HEK293T (cell line): ENCODE measurements at regions not wholly inside any gene's neighbourhood (a gene's known extent, or its start where the extent isn't known, plus 50 kb on each side); places are given as distances from the start of the nearest gene placed in this dataset.

Experiments
- CTCF ChIA-PET: fragments of 350-600 bp; formaldehyde crosslinking; extraction: SDS; loops from one replicate; lab custom pipeline; 2021; ENCODE audit warnings: antibody characterized with exemption, inconsistent platforms; lab: Yijun Ruan, JAX
- POLR2A ChIA-PET: fragments of 350-600 bp; formaldehyde crosslinking; extraction: SDS; loops from one replicate; lab custom pipeline; 2020; ENCODE audit warnings: antibody characterized with exemption, inconsistent platforms; lab: Yijun Ruan, JAX
- DNase-seq: peaks from one replicate; pipeline ENCODE4 v3.0.0; 2012; ENCODE audit warnings: mixed read lengths; ENCODE audit errors: extremely low spot score
- ARNT ChIP-seq: fragments of 450-650 bp; IDR thresholded peaks from 2 replicates; pipeline ENCODE4 v1.6.1; 2017; ENCODE audit warnings: mild to moderate bottlenecking
- BHLHE40 ChIP-seq: fragments of 450-650 bp; IDR thresholded peaks from 2 replicates; pipeline ENCODE4 v1.6.1; 2016; ENCODE audit warnings: mild to moderate bottlenecking, moderate library complexity, borderline replicate concordance
- CTBP1 ChIP-seq: fragments of 450-650 bp; IDR thresholded peaks from 2 replicates; pipeline ENCODE4 v1.6.1; 2016; ENCODE audit warnings: borderline replicate concordance
- ELF4 ChIP-seq: fragments of 450-650 bp; IDR thresholded peaks from 2 replicates; pipeline ENCODE4 v1.6.1; 2017; ENCODE audit warnings: antibody characterized with exemption
- FOXA1 ChIP-seq: fragments of 450-650 bp; IDR thresholded peaks from 2 replicates; pipeline ENCODE4 v1.6.1; 2016; ENCODE audit warnings: mild to moderate bottlenecking
- FOXK2 ChIP-seq: fragments of 450-650 bp; IDR thresholded peaks from 2 replicates; pipeline ENCODE4 v1.6.1; 2016; ENCODE audit warnings: mild to moderate bottlenecking
- FOXM1 ChIP-seq: fragments of 450-650 bp; IDR thresholded peaks from 2 replicates; pipeline ENCODE4 v1.6.1; 2017; ENCODE audit warnings: mild to moderate bottlenecking, borderline replicate concordance
- HDGF ChIP-seq: fragments of 450-650 bp; IDR thresholded peaks from 2 replicates; pipeline ENCODE4 v1.6.1; 2017; ENCODE audit warnings: antibody characterized with exemption, borderline replicate concordance
- L3MBTL2 ChIP-seq: fragments of 450-650 bp; conservative IDR thresholded peaks from 2 replicates; pipeline ENCODE4 v1.6.1; 2016; ENCODE audit warnings: mild to moderate bottlenecking
- LEF1 ChIP-seq: fragments of 450-650 bp; IDR thresholded peaks from 2 replicates; pipeline ENCODE4 v1.6.1; 2017; ENCODE audit warnings: mild to moderate bottlenecking, borderline replicate concordance
- NFRKB ChIP-seq: fragments of 450-650 bp; IDR thresholded peaks from 2 replicates; pipeline ENCODE4 v1.6.1; 2016; ENCODE audit warnings: mild to moderate bottlenecking, moderate library complexity
- SP1 ChIP-seq: fragments of 450-650 bp; IDR thresholded peaks from 2 replicates; pipeline ENCODE4 v1.6.1; 2017
- SUZ12 ChIP-seq: fragments of 450-650 bp; IDR thresholded peaks from 2 replicates; pipeline ENCODE4 v1.6.1; 2016; ENCODE audit warnings: mild to moderate bottlenecking
- TARDBP ChIP-seq: fragments of 450-650 bp; IDR thresholded peaks from 2 replicates; pipeline ENCODE4 v1.6.1; 2016
- ZNF384 ChIP-seq: fragments of 450-650 bp; IDR thresholded peaks from 2 replicates; pipeline ENCODE4 v1.6.1; 2016
- TF ChIP-seq, protein P1 (sequence below): fragments of 450-650 bp; IDR thresholded peaks from 2 replicates; pipeline ENCODE4 v1.6.1; 2016

GRCh38 chr9:34887841-34888240 lies 70.2 kb upstream of the PHF24 start:
- DNase-seq: no peak
- TF ChIP-seq, protein P1, sequence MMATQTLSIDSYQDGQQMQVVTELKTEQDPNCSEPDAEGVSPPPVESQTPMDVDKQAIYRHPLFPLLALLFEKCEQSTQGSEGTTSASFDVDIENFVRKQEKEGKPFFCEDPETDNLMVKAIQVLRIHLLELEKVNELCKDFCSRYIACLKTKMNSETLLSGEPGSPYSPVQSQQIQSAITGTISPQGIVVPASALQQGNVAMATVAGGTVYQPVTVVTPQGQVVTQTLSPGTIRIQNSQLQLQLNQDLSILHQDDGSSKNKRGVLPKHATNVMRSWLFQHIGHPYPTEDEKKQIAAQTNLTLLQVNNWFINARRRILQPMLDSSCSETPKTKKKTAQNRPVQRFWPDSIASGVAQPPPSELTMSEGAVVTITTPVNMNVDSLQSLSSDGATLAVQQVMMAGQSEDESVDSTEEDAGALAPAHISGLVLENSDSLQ: no peak
- TF ChIP-seq SUZ12: no peak
- TF ChIP-seq BHLHE40: no peak
- no peak for TF ChIP-seq FOXA1
- no peak for TF ChIP-seq ELF4
- ChIA-PET POLR2A (no interaction called here), CTCF (no interaction called here)

DNA sequence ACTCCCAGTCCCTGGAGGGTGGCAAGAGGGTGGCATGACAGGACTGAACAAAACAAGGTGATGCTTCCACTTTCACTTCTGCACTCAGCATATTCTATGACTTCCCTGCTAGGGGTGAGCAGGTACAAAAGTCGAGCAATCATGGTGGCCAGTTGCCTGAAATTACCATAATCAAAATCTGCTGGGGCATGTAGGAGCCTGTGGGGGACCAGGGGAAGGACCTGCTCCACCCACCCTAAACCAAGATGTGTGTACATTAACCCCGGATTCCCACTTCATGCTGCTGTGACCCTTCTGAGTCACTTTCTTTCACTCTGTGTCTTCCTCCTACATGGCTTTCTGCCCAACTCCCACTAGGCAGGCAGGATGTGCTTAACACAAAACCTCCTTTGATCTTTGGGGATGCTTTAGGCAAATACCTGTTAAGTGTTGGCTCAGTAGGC lies 73.3 kb upstream of the PHF24 start:
- TF ChIP-seq FOXA1: no peak
- TF ChIP-seq FOXM1: no peak
- no peak for TF ChIP-seq TARDBP
- no peak for TF ChIP-seq BHLHE40
- TF ChIP-seq FOXK2: no peak
- no peak for TF ChIP-seq L3MBTL2
- TF ChIP-seq SUZ12: no peak
- no peak for DNase-seq
- POLR2A ChIA-PET: no interaction called here
- CTCF ChIA-PET: no interaction called here

DNA sequence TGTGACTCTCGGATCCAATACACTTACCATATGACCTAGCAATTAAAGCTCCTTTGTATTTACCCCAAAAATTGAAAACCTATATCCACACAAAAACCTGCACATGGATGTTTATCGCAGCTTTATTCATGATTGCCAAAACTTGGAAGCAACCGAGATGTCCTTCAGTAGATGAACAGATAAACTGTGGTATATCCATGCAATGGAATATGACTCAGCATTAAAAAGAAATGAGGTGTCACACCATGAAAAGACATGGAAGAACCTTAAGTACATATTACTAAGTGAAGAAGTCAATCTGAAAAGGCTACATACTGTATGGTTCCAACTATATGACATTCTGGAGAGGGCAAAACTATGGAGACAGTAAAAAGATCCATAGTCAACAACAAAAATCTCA lies 82.0 kb upstream of the PHF24 start:
- no peak for DNase-seq
- ChIA-PET CTCF (interaction anchor here (0.5 kb wide), 1 partner anchor 52 kb away, joined by 3 read pairs; no protein-coding TSS in a partner anchor), POLR2A (no interaction called here)
- TF ChIP-seq SP1 (no peak), L3MBTL2 (no peak), FOXK2 (no peak), FOXA1 (no peak), SUZ12 (no peak)
- TF ChIP-seq, protein P1: no peak

GRCh38 chr9:34869390-34869789 lies 88.7 kb upstream of the PHF24 start:
- no peak for DNase-seq
- ChIA-PET POLR2A (no interaction called here), CTCF (no interaction called here)
- TF ChIP-seq HDGF (no peak), FOXK2 (no peak), SUZ12 (no peak)
- TF ChIP-seq, protein P1: peak; percentile 7; the same call in 1 of the 2 replicates

- no peak for DNase-seq
- POLR2A ChIA-PET: no interaction called here
- CTCF ChIA-PET: no interaction called here
- no peak for TF ChIP-seq CTBP1
- TF ChIP-seq L3MBTL2: no peak
- no peak for TF ChIP-seq BHLHE40
- no peak for TF ChIP-seq ELF4
- TF ChIP-seq NFRKB: no peak
- TF ChIP-seq FOXK2: no peak
- TF ChIP-seq, protein P1: no peak
- no peak for TF ChIP-seq TARDBP
These were observed 91.5 kb upstream of the PHF24 start for GRCh38 chr9:34866614-34867013.

DNA sequence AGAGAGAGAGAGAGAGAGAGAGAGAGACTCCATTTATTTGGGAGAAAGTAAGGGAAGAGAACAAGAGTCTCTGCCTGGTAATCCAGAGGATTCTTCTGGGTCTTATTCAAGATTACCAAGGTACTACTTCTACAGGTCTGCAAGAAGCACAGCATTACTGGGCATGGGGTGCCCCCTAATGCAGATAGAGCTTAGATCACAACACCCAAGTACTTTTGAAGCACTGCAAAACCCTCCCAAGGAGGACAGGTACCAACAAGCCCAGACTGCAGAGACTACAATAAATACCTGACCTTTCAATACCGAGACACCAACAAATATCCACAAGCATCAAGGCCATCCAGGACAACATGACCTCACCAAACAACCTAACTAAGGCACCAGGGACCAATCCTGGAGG lies 94.7 kb upstream of the PHF24 start:
- ChIA-PET POLR2A (no interaction called here), CTCF (no interaction called here)
- no peak for DNase-seq
- TF ChIP-seq L3MBTL2: no peak
- TF ChIP-seq, protein P1: no peak
- TF ChIP-seq FOXK2: no peak
- no peak for TF ChIP-seq NFRKB
- no peak for TF ChIP-seq ELF4
- TF ChIP-seq ZNF384: no peak
- no peak for TF ChIP-seq SP1
- TF ChIP-seq FOXA1: no peak
- TF ChIP-seq CTBP1: no peak
- TF ChIP-seq BHLHE40: no peak
- no peak for TF ChIP-seq TARDBP
- TF ChIP-seq ARNT: no peak
- no peak for TF ChIP-seq HDGF
- no peak for TF ChIP-seq LEF1
- no peak for TF ChIP-seq FOXM1
- no peak for TF ChIP-seq SUZ12
